HG03432 (cell line): ENCODE measurements at regions not wholly inside any gene's neighbourhood (a gene's known extent, or its start where the extent isn't known, plus 50 kb on each side); places are given as distances from the start of the nearest gene placed in this dataset.
A peak's percentile ranks its signal among the peaks of the same experiment; 100 is the strongest.
"Not testable (repeated sequence)": the region's sequence is repeated elsewhere in the genome, so short reads cannot be mapped to it uniquely, and the experiment has no call there.

Experiments
- ATAC-seq: cut with Tn5 transposase; IDR thresholded peaks from one replicate; pipeline ENCODE4 v1.9.1; 2021; ENCODE audit warnings: mild to moderate bottlenecking, moderate library complexity; ENCODE audit not compliant: unreplicated experiment

DNA sequence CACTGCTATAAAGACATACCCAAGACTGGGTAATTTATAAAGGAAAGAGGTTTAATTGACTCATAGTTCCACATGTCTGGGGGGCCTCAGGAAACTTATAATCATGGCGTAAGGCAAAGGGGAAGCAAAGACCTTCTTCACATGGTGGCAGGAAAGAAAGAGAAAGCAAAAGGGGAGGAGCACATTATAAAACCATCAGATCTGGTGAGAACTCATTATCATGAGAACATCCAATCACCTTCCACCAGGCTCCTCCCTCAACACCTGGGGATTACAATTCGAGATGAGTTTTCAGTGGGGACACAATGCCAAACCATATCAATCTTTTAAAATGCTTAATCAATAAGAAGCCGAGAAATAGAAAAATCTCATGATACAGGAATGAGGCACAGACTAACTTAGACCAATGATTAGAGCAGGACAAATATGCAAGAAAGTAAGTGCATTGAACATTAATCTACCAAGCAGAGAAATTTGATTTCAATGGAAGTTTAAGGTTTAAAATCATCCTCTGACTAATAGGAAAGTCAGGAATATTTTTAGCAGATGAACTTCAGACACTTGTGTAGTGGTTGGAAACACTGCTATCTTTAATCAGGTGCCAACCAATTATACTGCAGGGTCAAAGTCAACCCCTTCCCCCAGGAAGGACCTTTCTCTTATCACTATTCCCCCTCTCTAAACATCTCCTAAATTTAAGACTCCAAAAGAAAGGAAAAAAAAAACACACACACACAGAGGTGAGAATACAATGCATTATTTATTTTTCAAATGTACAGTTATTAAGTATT lies 259.2 kb downstream of the IRS1 start:
- no peak for ATAC-seq

DNA sequence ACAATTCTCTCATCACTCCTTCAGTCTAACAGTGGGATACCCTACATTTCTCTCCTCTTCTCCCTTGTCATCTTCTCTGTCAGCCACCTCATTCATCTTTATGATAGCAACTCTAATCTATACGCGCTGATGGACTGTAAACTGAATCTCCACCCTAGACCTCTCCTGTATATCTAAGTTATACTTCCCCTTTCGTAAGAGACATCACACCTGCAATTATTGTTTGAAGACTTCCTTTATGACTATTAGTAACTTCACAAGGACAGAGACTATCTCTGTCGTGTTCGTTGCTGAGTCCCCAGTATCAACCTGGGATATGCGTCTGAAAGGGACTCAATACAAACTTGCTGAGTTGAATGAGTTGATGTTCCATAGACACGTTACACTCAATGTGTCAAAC lies 263.2 kb downstream of the IRS1 start:
- ATAC-seq: no peak

DNA sequence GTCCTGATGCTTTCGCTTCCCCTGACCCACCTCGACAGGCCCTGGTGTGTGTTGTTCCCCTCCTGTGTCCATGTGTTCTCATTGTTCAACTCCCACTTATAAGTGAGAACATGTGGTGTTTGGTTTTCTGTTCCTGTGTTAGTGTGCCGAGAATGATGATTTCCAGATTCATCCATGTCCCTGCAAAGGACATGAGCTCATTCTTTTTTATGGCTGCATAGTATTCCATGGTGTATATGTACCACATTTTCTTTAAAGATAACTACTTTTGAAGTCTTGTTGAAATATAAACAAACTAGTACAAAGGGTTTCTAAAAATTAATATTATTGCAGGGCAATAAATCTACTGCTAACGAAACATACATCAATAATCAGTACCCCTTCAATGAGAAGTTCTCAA lies 266.6 kb downstream of the IRS1 start:
- ATAC-seq: not testable (repeated sequence)

DNA sequence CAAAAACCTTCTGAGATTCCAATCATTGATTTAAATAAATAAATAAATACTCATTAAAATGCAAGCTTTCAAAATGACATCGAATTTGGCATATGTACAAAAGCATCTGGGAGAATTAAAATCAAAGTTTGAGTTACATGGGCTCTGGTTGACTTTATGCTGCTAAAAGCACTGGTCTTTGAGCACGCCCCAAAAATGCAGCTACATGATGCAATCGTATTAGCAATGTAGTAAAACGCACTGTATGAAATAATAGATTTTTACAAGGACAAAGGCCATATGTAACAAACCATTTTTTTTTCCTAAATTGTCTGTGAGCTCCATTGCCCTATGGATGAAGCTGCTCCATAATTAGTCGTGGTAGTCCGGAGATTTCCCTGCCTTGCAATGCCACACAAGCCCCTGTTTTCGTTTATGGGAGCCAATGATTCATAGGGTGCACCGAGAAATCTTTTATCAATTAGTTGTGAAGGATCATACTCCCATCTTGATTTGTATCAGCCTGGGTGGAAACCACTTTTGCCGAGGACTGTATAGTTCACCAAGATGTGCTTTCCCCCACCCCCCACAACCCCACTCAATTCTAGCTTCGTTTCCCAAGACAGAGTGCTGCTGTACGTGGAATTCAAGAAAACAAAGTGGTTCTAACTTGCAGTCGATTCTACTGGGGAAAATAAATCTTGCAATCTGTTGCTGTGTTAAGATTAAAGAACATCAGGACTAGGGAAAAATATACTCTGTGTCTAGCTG lies 268.4 kb downstream of the IRS1 start:
- ATAC-seq: no peak

DNA sequence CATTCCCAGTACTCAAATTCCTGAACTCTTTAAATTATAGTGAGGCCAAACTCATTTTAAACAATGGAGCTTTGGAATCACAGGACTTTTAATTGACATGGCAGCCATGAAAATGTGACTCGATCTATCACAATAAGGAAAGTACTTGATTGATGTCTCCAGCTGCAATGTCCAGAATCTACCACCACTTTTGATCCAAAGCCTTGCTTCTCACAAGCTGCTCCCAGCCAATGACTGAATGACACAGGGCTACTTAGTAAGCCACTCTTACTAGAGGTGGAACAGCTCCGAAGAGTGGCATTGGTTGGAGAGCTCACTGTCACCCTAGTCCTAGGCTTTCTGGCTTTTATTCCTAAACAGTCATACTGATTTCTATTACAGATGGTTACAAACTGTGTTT lies 270.1 kb downstream of the IRS1 start:
- ATAC-seq: no peak

DNA sequence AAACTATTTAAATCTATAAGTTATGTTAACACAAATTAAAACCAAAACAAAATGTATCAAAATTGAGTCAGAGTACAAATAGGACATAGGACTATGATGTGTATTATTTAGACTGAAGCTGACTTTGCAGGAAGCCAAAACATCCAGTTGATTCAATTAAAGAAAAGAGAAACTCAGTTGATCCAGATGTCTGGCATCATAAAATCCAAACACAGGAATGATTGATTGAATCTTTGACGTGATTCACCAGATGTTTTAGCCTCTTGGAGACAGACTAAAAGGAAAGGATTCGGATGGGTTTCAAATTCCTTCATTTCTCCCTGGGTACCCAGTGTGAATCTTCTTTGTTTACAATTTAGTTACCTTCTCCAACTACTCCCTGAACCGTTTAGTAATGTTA lies 272.9 kb downstream of the IRS1 start:
- no peak for ATAC-seq

DNA sequence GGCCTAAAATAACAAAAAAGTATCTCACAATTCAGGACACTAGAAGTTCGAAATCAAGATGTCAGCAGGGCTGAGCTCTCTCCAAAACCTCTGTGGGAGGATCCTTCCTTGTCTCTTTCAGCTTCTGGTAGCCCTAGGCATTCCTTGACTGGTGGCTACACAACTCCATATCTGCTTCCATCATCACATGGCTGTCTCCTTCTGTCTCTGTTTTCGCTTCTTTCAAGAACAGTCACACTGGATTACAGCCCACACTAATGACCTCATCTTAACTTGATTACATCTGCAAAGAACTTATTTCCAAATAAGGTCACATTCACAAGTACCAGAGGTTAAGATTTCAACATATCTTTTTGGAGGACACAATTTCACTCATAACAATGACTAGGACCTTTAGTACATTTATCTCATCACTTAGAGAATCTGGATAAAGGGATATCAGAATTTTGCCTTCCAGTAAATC lies 275.2 kb downstream of the IRS1 start:
- ATAC-seq: no peak

DNA sequence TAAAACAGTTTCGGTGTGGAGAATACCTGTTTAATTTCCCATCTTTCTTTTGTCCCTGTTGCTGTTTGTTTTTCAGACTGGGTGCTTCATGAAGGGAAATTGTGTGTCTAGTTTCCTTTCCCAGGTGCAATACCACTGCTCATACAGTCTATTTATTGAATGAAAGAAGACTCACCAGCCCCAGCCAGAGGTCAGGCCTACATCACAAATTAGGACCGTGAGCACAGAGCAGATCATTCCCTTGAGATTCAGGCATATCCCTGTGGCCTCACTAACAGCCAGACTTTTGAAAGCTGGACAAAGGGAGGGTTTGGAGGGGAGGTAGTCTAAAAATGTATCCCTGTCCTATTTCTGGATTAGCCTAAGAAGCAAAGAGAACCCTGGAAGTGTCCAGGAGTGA lies 278.9 kb downstream of the IRS1 start:
- no peak for ATAC-seq

DNA sequence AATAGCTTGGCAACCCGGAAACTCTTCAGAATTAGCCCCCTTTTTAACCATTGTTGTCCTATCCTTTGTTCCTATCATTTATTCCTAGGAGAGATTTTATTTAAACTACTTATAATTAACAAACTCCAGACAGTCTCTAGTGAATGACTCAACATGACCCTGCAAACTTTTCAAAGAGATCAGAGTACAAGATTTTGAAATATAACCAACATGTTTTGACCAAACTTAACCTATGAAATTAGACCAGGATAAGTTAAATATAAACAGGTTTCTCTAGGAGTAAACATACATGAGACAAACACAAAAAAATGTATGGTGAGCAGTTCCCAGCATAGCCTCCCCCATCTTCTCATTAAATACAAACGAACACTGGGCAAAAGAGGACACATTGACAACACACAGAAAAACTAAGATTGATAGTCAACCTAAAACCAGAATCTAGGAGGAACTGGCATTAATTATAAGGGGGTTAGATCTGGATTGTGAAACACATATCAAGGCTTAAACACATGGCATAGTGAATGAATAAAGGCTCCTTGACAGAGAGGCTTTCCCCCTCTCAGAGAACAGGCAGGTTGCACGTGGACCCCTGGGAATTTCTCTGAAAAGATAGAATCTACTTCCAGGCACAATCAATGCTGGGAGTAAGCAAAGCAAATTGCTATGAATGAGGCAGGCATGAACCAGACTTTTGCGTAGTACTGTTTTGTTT lies 284.1 kb downstream of the IRS1 start:
- no peak for ATAC-seq

DNA sequence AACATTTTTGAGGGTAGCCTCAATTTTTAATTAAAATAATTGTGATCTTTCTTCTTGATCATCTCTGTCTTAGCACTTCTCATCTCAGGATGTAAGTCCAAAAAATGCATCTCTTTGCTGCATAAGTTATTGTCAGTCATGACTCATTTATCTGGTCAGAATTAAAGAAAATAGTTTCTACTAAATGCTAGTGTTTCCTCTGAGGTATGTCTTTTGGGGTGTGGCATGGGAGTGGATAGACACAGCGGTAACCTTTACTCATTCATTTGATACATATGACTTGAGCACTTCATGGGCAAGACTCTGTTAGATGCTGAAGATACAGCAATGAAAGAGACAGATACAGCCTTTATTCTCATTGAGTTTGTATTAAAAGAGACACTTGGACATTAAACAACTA lies 284.7 kb downstream of the IRS1 start:
- no peak for ATAC-seq

DNA sequence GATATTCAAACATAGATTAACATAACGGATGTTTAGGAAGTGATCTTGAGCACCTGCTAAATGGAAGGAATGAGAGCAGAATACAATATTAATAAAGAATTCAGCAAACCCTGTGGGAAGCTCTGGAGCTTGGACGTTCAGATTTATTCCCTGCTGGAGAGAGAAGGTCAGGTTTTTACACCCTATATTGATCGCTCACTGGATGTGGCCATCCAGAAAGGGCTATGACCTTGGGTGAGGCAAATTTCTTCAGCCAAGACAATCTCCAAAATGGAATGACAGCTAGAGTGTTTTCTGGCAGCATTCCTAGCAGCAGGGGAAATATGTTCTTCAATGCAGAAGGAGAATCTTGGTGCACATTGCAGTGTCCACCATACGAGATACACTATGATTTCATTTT lies 288.3 kb downstream of the IRS1 start:
- ATAC-seq: no peak

DNA sequence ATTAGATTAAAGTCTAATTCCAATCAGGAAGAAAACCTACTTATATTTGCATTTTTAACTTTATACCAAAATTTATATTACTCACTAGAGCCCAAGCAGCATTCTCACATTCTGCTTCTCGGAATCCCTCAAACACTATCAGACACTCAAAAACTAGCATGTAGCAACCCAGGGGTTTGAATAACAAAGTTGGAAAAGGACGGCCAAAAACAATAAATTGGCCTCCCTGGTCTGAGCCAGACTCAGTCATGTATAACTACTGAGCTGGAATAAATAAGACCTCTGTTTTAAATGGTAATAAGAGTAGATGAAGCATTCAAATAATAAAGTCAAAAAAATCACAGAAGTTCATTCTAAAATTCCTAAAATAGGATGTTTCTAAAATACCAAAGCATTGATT lies 290.9 kb downstream of the IRS1 start:
- ATAC-seq: no peak

DNA sequence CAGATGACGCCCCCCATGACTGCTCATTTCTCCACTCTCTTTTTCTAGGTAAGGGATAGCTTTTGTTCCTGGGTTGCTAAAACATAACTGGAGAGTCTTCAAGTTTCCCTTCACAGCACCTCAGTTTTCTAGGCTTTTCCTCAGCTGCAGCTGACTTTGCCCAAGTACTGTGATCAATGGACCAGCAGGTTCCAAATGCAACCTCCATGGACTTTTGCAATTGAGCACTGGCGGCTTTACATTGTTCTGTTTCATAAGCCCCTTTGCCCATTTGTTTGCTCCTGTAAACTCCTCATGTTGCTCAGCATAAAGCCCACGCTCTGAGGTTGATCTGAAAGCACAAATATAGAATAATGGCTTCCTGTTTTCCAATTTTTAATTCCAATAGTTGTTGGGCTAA lies 291.6 kb downstream of the IRS1 start:
- ATAC-seq: no peak

DNA sequence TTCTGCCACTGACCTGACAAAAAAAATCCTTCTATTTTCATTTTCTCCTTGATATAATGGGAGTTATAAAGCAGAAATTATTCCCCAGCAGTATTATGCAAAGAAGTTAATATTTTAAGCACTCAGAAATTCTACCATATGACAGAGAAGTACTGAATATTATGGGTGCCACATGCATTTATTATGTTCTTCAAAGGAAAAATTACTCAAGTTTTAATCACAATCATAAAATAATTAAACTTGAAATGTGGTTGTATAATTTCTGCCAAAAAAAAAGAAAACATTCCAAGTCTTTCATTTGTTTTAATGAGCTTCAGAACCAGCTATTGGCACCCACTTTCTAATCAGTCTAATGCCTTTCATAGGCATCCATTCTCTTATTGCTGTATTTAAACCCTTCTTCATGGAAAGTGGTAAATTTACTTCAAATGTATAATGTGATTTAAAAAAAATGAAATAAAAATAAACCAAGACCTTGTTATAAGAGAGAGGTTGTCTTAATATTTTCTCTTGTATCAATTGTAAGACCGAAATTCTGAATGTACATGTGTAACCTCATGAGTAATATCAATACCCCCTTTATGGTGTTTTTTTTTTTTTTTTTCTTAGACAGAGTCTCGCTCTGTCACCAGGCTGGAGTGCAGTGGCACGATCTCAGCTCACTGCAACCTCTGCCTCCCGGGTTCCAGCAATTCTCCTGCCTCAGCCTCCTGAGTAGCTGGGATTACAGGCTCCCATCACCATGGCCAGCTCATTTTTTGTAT lies 302.3 kb downstream of the IRS1 start:
- ATAC-seq: peak; percentile 62

DNA sequence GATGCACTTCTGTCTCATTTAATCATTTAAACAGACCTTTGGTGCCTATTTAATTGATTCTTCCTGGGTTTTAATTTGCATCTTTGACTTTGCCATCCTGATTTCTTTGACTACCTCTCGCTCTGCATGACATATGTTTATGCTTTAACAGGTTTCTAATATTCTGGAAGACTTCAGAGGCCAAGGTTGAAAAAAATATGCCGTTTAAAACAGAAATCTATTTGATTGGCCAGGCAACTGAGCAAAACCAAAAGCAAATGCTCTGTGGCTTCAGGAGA lies 303.4 kb downstream of the IRS1 start:
- no peak for ATAC-seq

DNA sequence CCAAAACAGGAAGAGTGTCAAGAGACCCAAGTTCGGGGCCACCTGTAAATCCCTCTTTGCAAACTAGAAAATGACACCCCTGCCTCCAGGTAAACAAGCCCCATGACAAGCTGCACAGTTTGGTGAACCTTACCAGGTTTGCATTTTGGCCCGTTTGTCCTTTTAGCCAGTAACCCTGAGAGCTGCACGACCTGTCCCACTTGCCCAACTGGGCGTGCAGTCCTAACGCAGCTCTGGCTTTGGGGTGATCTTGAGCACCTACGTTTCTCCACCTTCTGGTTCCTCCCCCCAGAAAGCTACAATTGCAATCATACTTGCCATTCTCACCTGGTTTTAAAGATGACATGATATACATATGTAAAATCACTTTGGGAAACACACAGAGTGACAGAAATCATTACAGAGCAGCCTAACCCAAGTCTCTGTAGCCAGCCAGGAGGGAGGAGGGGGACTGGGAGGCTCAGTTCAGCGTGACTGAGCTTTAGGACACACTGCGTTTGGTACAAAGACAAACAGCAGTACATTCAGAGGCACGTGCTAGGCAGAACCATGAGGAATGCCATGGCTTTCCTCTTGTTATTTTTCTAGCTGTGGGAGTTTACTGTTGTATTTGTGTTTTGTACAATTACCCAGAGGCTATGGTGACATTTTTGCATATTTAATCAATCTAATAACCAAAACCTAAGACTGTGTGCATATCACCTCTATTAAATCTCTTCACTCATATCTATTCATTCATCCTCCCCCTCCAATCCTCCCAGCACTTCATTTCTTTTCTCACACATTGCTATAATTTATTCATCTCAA lies 304.0 kb downstream of the IRS1 start:
- ATAC-seq: no peak

DNA sequence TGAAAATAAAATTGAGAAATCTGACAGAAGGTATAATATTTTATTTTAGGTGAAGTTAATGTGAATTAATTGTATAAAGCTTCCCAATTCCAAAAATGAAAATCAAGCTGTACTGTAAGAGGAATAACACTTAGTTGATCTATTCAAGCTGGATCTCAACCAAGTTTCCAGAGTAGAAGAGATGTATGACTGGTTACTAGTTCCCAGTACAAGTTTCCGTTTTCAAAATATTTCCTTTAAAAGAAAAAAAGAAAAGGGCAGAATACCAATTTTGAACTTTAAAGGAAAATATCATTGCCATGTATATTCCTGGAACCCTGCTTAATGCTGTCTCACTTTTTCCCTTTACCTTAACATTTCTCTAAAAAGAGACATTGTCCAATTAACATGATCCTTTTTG lies 308.5 kb downstream of the IRS1 start:
- ATAC-seq: no peak

DNA sequence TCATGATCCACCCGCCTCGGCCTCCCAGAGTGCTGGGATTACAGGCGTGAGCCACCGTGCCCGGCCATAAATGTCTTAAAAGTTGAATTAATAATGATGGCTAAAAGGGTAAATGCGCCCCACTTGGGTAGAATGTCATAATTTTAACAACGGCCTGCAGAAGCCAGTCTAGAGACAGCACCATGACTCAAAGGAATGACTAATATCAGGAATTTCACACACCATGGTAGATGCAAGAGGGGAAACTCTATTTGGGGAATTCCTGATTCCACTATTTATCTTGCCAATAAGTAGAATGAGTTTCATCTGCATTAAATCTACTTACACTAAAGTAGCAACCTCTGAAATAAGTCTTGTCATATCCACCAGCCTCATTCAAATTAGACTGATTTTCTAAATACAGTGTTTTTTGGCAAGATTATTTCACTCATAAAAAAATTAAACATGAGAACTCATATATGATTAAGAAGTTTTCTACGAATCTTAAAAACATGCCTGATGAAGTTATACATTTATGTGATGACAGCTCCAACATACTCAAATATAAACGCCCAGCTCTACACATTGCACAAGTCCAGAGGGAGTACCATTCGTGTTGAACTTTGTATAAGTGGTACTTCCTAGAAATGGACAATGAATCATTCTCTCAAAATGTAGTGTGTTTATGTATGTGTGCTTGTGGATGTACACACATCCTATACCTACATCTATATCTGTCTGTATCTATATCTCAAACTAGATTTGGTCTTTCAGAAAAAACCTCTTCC lies 309.7 kb downstream of the IRS1 start:
- ATAC-seq: peak; percentile 83

DNA sequence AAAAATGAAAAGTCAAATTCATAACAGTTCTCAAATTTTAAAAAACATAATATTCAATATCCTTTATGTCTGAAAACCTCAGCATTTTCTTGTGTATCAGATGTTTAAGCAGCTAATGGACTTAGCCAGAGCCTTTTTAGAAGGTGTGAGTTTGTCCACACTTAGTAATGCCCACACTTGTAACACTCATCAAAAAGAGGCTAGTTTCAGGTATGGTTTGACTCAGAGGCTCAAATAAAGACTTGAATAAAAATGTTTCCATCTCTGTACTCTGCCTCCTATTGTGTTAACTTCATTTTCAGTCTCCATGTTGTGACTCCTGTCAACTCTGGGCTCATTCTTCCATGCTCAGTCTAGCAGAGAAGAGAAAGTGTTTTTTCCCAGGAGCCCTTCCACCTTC lies 311.6 kb downstream of the IRS1 start:
- no peak for ATAC-seq

DNA sequence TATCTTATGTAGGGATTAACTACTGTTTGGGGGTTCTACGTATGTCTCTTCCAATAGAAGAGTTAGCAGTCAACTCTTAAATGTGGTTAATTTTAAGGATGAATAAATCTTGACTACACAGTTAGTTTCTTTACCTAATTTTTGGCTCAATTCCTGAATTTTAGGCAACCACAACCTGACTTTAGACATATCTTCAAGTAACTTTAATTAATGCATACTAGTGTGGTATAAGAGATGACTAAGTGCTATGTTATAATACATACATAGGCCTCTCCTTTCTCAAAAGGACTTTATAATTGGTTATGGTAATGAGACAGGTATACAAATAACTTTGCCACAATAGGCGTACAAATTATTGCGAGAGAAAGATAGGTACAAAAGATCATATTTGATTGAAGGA lies 312.0 kb downstream of the IRS1 start:
- ATAC-seq: no peak
